Activated CD8-positive, alpha-beta memory T cell treated with anti-CD3 and anti-CD28 coated beads, Interleukin-2, amount 10 ng/mL, durations not matched to agents 7 days and 5 days (primary cell): ENCODE measurements at regions not wholly inside any gene's neighbourhood (a gene's known extent, or its start where the extent isn't known, plus 50 kb on each side); places are given as distances from the start of the nearest gene placed in this dataset.
A peak's percentile ranks its signal among the peaks of the same experiment; 100 is the strongest.
"Not testable (repeated sequence)": the region's sequence is repeated elsewhere in the genome, so short reads cannot be mapped to it uniquely, and the experiment has no call there.

ENCODE experiments used
- ATAC-seq: fragments of 150-1000 bp; cut with Tn5 transposase; one replicate; pipeline ENCODE4 v1.10.0; 2021; ENCODE audit warnings: moderate library complexity
- CTCF ChIA-PET: fragments of 350-600 bp; sonication (Branson Sonifier 250); formaldehyde crosslinking; loops from one replicate; lab custom pipeline; 2021; ENCODE audit warnings: antibody characterized with exemption; lab: Charles Lee
- DNase-seq: peaks from one replicate; pipeline ENCODE4 v3.0.0-alpha.2; 2020
- H3K27ac Mint-ChIP-seq: one replicate; pipeline ENCODE4 v1.8.0; 2021; ENCODE audit warnings: mild to moderate bottlenecking, mixed read lengths
- H3K27me3 Mint-ChIP-seq: one replicate; pipeline ENCODE4 v1.8.0; 2021; ENCODE audit warnings: mixed read lengths
- H3K36me3 Mint-ChIP-seq: one replicate; pipeline ENCODE4 v1.8.0; 2021; ENCODE audit warnings: mild to moderate bottlenecking, mixed read lengths
- H3K4me1 Mint-ChIP-seq: one replicate; pipeline ENCODE4 v1.8.0; 2021; ENCODE audit warnings: mixed read lengths
- H3K4me3 Mint-ChIP-seq: one replicate; pipeline ENCODE4 v1.8.0; 2021; ENCODE audit warnings: mild to moderate bottlenecking, moderate library complexity, mixed read lengths
- H3K9me3 Mint-ChIP-seq: one replicate; pipeline ENCODE4 v1.8.0; 2022; ENCODE audit warnings: low read depth, mixed read lengths

DNA sequence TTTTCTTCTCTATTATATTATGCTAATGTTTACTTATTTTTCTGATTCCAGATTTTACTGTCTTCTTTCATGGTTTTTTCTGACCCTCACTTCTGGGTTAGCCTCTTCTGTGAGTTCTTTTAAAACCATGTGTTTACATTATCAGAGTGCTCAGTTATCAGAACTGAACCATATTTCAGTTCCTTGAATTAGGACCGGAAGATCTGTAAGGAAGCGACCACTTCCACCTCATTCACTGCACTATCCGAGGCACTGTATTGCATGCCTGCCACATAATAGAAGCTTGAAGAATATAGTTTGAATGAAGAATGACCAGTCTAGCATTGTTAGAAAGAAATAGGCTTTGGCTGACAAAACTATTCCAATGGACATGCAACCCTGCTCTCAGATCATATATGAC, 281.0 kb upstream of the DEPDC1 start:
- Mint-ChIP-seq H3K27me3 (no peaks in the 10 kb centered on the region), H3K4me1 (peaks cover 6% of the 10 kb centered on the region), H3K27ac (peak overlapping the region; percentile 11), H3K36me3 (peaks cover 5% of the 10 kb centered on the region), H3K4me3 (no peak overlapping the region), H3K9me3 (peaks cover 8% of the 10 kb centered on the region)
- CTCF ChIA-PET = no interaction called here
- DNase-seq (no peak), ATAC-seq (no peak)

DNA sequence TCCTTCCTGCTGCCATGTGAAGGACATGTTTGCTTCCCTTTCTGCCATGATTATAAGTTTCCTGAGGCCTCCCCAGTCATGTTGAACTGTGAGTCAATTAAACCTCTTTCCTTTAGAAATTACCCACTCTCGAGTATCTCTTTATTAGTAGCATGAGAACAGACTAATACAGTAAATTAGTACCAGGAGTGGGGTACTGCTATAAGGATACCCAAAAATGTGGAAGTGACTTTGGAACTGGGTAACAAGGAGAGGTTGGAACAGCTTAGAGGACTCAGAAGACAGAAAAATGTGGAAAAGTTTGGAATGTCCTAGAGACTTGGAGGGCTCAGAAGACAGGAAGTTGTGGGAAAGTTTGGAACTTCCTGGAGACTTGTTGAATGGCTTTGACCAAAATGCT, 283.0 kb upstream of the DEPDC1 start:
- H3K27ac Mint-ChIP-seq, H3K4me3 Mint-ChIP-seq, H3K27me3 Mint-ChIP-seq, H3K36me3 Mint-ChIP-seq, H3K4me1 Mint-ChIP-seq, H3K9me3 Mint-ChIP-seq, DNase-seq, ATAC-seq, CTCF ChIA-PET: not testable (repeated sequence)

DNA sequence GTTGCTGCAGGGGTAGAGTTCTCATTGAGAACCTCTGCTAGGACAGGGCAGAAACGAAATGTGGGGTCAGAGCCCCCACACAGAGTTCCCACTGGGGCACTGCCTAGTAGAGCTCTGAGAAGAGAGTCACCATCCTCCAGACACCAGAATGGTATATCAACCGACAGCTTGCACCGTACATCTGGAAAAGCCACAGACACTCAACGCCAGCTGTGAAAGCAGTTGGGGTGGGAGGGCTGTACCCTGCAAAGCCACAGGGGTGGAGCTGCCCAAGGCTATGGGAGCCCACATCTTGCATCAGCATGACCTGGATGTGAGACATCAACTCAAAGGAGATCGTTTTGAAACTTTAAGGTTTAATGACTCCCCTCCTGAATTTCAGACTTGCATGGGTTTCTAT, 284.0 kb upstream of the DEPDC1 start:
- Mint-ChIP-seq H3K4me3 (no peak overlapping the region), H3K4me1 (peaks cover 6% of the 10 kb centered on the region), H3K36me3 (peaks cover 5% of the 10 kb centered on the region), H3K27me3 (no peaks in the 10 kb centered on the region), H3K27ac (no peak overlapping the region), H3K9me3 (peaks cover 8% of the 10 kb centered on the region)
- ATAC-seq = no peak
- CTCF ChIA-PET = no interaction called here
- no peak for DNase-seq

DNA sequence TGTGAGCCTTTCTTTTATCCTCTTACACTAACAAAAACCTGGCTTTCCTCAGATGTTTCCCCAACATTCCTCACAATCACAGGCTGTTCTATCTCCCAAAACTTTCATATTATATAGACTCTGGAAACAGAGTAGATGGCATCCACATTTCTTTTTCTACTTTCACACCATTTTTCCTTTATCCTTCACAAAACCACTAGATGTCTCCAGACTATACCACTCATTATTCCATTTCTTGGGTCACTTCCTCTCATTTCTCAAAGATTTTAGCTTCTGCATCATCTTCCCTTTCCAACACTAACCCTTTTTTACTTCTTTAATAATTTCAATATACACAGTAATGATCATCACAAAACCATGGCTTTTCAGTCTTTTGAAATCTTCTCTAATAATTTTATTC, 286.0 kb upstream of the DEPDC1 start:
- Mint-ChIP-seq H3K4me3 (no peak overlapping the region), H3K36me3 (peaks cover 5% of the 10 kb centered on the region), H3K27me3 (no peaks in the 10 kb centered on the region), H3K4me1 (peaks cover 3% of the 10 kb centered on the region), H3K9me3 (peaks cover 8% of the 10 kb centered on the region), H3K27ac (no peak overlapping the region)
- no peak for DNase-seq
- CTCF ChIA-PET = no interaction called here
- no peak for ATAC-seq

DNA sequence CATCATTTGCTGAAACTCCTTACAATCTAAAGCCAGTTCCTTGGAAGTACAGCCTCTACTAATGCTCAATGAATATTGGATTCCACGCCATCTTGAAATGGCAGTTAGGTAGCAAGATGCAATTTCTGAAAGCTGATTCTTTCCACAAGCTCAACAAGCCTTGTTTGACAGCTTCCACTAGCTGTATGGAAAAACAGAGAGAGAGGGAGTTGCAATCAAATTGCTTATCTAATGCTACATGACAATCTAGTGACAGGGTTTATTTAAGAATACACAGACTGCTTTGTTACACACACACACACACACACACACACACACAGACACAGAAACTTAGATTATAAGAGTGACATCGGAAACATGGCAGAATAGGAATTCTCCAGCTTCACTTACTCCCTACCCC, 288.4 kb upstream of the DEPDC1 start:
- CTCF ChIA-PET = no interaction called here
- Mint-ChIP-seq H3K27ac (no peak overlapping the region), H3K27me3 (no peaks in the 10 kb centered on the region), H3K4me3 (no peak overlapping the region), H3K9me3 (peaks cover 2% of the 10 kb centered on the region), H3K36me3 (no peaks in the 10 kb centered on the region), H3K4me1 (peaks cover 4% of the 10 kb centered on the region)
- no peak for DNase-seq
- ATAC-seq = no peak

DNA sequence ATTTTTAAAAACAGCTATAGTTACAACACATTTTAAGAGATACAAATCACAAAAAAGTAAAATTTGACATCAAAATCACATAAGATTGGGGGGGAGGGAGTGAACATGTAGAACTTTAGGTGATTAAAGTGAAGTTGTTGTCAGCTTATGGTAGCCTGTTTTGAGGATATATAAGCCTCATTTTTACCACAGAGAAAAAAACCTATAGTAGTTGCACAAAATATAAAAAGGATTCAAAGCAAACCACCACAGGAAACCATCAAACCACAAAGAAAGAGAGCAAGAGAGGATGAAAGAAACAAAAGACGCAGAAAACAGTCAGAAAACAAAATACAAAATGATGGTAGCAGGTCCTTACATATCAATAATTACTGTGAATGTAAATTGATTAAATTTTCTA, 291.9 kb upstream of the DEPDC1 start:
- Mint-ChIP-seq H3K27ac (no peak overlapping the region), H3K9me3 (no peaks in the 10 kb centered on the region), H3K4me1 (peaks cover 4% of the 10 kb centered on the region), H3K36me3 (no peaks in the 10 kb centered on the region), H3K27me3 (no peaks in the 10 kb centered on the region), H3K4me3 (no peak overlapping the region)
- DNase-seq (no peak), ATAC-seq (no peak)
- CTCF ChIA-PET = no interaction called here

DNA sequence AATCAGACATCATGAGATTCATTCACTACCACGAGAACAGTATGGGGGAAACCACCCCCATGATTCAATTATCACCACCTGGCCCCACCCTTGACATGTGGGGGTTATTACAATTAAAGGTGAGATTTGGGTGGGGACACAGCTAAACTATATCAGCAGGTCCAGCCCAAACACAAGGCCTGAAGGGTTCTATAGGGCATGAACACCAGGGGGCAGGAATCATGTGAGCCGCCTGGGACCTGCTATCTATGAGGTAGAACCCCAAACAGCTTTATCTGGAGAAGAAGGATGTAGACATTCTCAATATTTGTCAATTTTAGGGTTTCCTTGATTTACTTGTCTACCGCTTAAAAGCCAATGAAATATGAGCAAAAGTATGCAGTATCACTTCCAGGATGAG, 294.9 kb upstream of the DEPDC1 start:
- DNase-seq (no peak), ATAC-seq (no peak)
- H3K27ac Mint-ChIP-seq = no peak overlapping the region
- no peaks in the 10 kb centered on the region for H3K36me3 Mint-ChIP-seq
- H3K4me1 Mint-ChIP-seq = peaks cover 4% of the 10 kb centered on the region
- H3K4me3 Mint-ChIP-seq = no peak overlapping the region
- H3K9me3 Mint-ChIP-seq = no peaks in the 10 kb centered on the region
- CTCF ChIA-PET = no interaction called here
- H3K27me3 Mint-ChIP-seq = no peaks in the 10 kb centered on the region

DNA sequence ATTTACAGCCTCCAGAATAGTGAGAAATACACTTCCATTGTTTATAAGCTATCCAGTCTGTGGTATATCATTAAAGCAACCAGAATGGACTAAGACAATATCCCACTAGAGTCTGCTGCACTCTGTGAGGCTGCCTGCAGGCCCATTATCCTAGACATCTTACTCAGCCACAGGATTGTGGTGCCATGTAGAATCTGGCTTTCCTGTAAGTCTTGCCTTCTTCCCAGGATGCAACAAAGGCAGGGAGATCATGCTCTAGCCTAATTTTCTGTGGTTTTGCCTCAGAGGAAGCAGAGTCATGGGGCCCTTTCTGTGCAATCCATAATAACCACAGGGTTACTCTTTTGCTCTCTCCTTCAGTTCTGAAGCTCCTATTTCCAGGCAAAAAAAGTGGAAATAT, 299.1 kb upstream of the DEPDC1 start:
- H3K36me3 Mint-ChIP-seq = no peaks in the 10 kb centered on the region
- H3K9me3 Mint-ChIP-seq = peaks cover 3% of the 10 kb centered on the region
- peaks cover 2% of the 10 kb centered on the region for H3K4me1 Mint-ChIP-seq
- H3K27ac Mint-ChIP-seq = no peak overlapping the region
- no peak overlapping the region for H3K4me3 Mint-ChIP-seq
- H3K27me3 Mint-ChIP-seq = no peaks in the 10 kb centered on the region
- no peak for ATAC-seq
- no peak for DNase-seq
- CTCF ChIA-PET = no interaction called here

DNA sequence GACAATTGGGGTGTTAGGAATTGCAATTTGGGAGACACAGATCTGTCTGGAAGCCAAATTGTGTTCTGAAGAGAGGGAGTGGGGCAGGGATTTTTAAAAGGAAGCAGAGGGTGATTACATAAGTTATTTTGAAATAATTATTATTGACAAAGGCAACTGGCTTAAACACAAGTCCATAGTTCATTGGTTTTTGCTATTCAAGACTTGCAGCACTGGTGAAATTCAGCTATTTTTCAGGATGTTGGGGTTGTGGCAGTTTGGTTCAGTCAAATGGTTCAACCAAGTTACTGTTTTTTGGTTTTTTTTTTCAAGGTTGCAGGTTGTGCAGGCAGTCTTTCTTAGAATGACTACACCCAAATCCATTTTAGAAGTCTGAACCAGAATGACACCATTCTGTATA, 300.0 kb upstream of the DEPDC1 start:
- CTCF ChIA-PET = no interaction called here
- peaks cover 2% of the 10 kb centered on the region for H3K4me1 Mint-ChIP-seq
- H3K36me3 Mint-ChIP-seq = no peaks in the 10 kb centered on the region
- H3K27me3 Mint-ChIP-seq = no peaks in the 10 kb centered on the region
- no peak overlapping the region for H3K27ac Mint-ChIP-seq
- H3K4me3 Mint-ChIP-seq = no peak overlapping the region
- ATAC-seq (no peak), DNase-seq (no peak)
- H3K9me3 Mint-ChIP-seq = peaks cover 3% of the 10 kb centered on the region

DNA sequence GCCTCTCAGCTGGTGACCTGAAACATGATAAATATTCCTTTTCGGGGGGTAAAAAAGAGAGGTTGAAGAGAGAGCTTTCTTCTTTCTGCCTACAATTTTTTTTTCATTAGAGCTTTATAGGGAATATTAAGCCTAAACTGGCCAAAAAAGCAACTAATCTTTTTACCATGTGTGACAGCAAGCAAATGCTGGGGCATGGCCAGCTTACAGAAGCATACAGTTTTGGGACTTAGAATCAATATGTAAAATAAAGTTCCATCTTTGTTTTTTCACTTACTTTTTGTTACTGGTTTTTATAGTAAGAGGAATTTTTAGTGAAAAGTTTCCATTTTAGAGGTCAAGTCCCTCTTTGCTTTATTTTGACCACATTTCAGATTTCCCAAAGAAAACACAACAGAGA, 301.2 kb upstream of the DEPDC1 start:
- ATAC-seq = no peak
- H3K27me3 Mint-ChIP-seq = no peaks in the 10 kb centered on the region
- H3K4me1 Mint-ChIP-seq = peaks cover 2% of the 10 kb centered on the region
- no peak overlapping the region for H3K27ac Mint-ChIP-seq
- no peaks in the 10 kb centered on the region for H3K36me3 Mint-ChIP-seq
- H3K9me3 Mint-ChIP-seq = peaks cover 3% of the 10 kb centered on the region
- no peak for DNase-seq
- CTCF ChIA-PET = no interaction called here
- H3K4me3 Mint-ChIP-seq = no peak overlapping the region

DNA sequence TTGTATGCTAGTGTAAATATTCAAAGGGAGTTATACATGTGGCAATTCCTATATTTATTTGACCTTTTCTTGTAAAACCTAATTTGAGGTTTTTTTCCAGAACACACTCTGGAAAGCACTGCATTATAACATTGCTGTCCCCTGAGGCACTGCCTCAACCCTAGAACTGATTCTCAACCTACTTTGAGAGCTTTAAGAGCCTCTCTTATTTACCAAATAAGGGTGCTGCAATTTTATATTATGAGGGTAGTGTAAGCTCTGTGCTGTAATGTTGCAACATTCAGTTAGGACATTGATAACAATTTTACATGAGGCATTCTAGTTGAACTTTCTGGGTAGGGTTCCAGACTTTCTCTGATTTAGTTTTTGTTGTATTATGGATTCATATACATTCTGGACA, 302.2 kb upstream of the DEPDC1 start:
- peaks cover 3% of the 10 kb centered on the region for H3K9me3 Mint-ChIP-seq
- no peak for DNase-seq
- no peaks in the 10 kb centered on the region for H3K36me3 Mint-ChIP-seq
- CTCF ChIA-PET = no interaction called here
- H3K4me3 Mint-ChIP-seq = no peak overlapping the region
- H3K4me1 Mint-ChIP-seq = peaks cover 2% of the 10 kb centered on the region
- H3K27ac Mint-ChIP-seq = no peak overlapping the region
- no peak for ATAC-seq
- no peaks in the 10 kb centered on the region for H3K27me3 Mint-ChIP-seq

DNA sequence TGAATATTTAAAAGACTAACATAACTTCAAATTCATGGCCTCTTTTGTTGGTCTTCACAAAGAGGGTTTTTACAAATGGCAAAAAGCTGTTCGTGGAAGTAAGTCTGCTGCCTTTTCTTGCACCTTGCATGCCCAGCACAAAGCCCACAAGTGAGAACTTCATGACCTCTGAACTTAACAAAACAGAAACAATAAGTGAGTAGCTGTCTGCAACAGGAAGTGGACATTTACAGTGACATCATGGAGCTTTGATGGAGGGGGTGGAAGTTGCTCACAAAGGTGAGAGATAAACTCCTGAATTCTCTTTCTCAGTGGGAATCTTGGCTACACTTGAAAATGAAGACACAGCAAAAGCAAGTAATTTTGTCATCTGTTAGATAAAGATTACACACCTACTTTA, 303.3 kb upstream of the DEPDC1 start:
- H3K27me3 Mint-ChIP-seq = no peaks in the 10 kb centered on the region
- no peak for ATAC-seq
- CTCF ChIA-PET = no interaction called here
- DNase-seq = no peak
- no peak overlapping the region for H3K27ac Mint-ChIP-seq
- no peak overlapping the region for H3K4me3 Mint-ChIP-seq
- peaks cover 2% of the 10 kb centered on the region for H3K4me1 Mint-ChIP-seq
- no peaks in the 10 kb centered on the region for H3K36me3 Mint-ChIP-seq
- H3K9me3 Mint-ChIP-seq = peaks cover 3% of the 10 kb centered on the region

DNA sequence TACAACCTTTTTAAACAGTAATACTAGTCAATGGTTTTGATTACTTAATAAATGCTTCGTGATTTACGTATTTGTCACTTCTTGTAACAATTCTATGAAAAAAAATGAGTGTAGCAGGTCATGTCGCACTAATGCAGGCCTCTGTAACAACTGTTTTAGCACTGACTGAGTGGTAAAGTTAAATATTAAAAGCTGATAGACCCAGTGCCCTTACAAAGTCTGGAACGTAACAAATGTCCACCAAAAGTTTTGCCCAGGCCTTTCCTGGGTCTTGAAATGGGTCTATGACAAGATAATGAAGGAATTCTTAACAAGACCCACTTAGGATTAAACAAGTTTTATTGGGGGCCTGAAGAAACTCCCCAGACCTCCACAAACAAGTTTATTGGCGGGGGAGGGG, 304.6 kb upstream of the DEPDC1 start:
- peaks cover 3% of the 10 kb centered on the region for H3K9me3 Mint-ChIP-seq
- H3K4me3 Mint-ChIP-seq = no peak overlapping the region
- H3K36me3 Mint-ChIP-seq = no peaks in the 10 kb centered on the region
- ATAC-seq = no peak
- no peak for DNase-seq
- CTCF ChIA-PET = no interaction called here
- peaks cover 2% of the 10 kb centered on the region for H3K4me1 Mint-ChIP-seq
- no peak overlapping the region for H3K27ac Mint-ChIP-seq
- no peaks in the 10 kb centered on the region for H3K27me3 Mint-ChIP-seq

DNA sequence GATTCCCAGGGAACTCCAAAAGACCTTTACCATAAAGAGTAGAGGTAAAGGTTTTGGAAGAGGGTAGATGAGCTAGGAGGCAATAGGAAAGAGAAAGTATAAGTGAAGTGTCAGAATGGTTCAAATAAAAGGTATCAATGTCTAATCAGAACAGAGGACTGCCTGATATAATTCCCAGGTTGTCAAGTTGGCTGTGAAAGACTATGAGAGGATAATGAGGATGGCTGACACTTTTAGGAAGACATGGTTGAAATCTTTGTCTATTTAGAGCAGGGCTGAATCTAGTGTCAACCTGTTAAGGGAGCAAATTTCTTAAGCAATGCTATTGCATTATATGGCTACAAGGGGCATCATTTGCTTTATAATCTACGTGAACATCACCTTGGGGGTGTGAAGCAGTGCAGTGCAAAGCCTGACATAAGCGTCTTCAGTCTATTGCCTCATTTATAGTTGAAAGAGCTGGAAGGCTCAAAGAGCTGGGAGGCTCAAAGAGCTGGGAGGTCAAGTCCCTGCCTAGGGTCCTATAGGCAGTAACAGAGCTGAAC, 308.3 kb upstream of the DEPDC1 start:
- no peak for DNase-seq
- Mint-ChIP-seq H3K9me3 (no peaks in the 10 kb centered on the region), H3K27ac (no peak overlapping the region), H3K27me3 (no peaks in the 10 kb centered on the region), H3K36me3 (no peaks in the 10 kb centered on the region), H3K4me3 (no peak overlapping the region), H3K4me1 (peaks cover 1% of the 10 kb centered on the region)
- ATAC-seq = no peak
- CTCF ChIA-PET = no interaction called here

DNA sequence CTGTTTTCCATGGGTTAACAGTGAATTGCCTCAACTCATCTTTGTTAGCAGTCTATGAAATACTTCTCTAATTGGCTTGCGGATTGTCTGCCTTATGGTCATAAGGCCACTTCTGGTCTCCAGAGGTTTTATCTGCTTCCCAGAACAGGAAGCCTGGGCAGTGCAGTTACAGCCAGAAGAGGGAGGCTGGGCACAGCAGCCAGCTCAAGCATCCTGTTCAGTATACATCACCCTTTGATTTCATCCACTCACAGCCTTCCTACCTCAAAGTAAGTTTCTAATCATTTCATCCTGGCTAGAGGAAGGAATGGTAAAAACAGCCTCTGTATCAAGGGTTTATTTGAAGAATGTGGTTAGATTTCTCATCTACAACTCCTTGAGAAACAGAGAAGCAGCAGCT, 311.5 kb upstream of the DEPDC1 start:
- ATAC-seq (no peak), DNase-seq (no peak)
- no peaks in the 10 kb centered on the region for H3K9me3 Mint-ChIP-seq
- CTCF ChIA-PET = no interaction called here
- no peaks in the 10 kb centered on the region for H3K27me3 Mint-ChIP-seq
- H3K4me3 Mint-ChIP-seq = no peak overlapping the region
- no peak overlapping the region for H3K27ac Mint-ChIP-seq
- no peaks in the 10 kb centered on the region for H3K4me1 Mint-ChIP-seq
- H3K36me3 Mint-ChIP-seq = no peaks in the 10 kb centered on the region
